Adrenal gland (tissue), 5 donors: ENCODE measurements at regions not wholly inside any gene's neighbourhood (a gene's known extent, or its start where the extent isn't known, plus 50 kb on each side); places are given as distances from the start of the nearest gene placed in this dataset.

Experiments used
- CTCF ChIP-seq, 6 experiments: fragments of 450-650 bp in 4 of 6; fragments of 200-600 bp in 2 of 6; sonication (generic) in 1 of 6; IDR thresholded peaks; 1 replicate in 5 of 6; 2 replicates in 1 of 6; pipeline versions ENCODE4 v1.5.1 to v1.8.0; 2016 to 2021; ENCODE audit warnings: antibody characterized with exemption in 6 of 6, mild to moderate bottlenecking in 2 of 6, moderate library complexity in 1 of 6
- POLR2A ChIP-seq, 2 donors: fragments of 450-650 bp; IDR thresholded peaks; one replicate each; pipeline ENCODE4 v1.6.1; 2017; ENCODE audit warnings: antibody characterized with exemption in 2 of 2, mild to moderate bottlenecking in 2 of 2, moderate library complexity in 1 of 2
- donor health status: DM: no; HTN: no; CAD: no.

GRCh38 chr7:94067506-94067905, 63.4 kb upstream of the BET1 start:
- TF ChIP-seq CTCF (IDR thresholded peaks at IDR 0.05) (no peak), POLR2A (IDR thresholded peaks at IDR 0.05) (no peak)
